GM21786 (cell line): ENCODE measurements at regions not wholly inside any gene's neighbourhood (a gene's known extent, or its start where the extent isn't known, plus 50 kb on each side); places are given as distances from the start of the nearest gene placed in this dataset.
"Not testable (repeated sequence)": the region's sequence is repeated elsewhere in the genome, so short reads cannot be mapped to it uniquely, and the experiment has no call there.

ENCODE experiments used
- ATAC-seq: cut with Tn5 transposase; IDR thresholded peaks from one replicate; pipeline ENCODE4 v1.9.1; 2021; ENCODE audit not compliant: unreplicated experiment

DNA sequence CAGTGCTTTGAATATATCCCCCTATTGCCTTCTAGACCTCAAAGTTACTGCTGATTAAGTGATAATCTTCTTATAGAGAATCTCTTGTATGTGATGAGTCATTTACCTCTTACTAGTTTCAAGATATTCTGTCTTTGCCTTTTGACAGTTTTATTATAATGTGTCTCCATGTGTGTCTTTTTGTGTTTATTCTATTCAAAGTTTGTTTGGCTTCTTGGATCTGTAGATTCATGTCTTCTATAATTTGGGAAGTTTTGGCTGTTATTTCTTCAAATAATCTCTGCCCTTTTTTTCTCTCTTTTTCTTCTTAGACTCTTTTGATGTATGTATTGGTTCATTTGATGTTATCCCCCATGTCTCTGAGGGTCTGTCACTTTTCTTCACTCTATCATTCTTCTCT, 915.7 kb upstream of the GRIA3 start:
- ATAC-seq, result no peak

DNA sequence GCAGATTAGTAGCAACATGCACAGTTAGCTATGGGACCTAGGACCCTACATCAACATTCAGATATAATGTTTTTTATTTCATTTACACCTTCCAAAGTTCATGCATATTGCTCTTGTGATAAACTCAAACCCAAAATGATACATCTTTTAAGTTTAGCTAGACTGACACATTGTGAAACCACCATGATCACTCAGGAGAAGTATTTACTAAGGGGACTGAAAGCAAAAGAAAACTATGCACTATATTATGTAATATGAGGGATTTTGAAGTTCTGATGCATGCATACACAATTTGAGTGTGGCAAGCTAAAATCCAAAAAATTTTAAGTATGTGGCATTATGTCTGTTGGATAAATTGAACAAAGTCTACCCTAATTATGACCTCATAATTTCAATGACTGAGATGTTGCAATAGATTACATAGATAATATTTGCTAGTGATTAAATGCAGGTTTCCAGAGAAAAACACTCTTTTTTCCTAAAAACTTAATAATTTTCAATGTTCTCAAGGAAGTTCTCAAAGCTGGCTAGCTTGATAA, 914.8 kb upstream of the GRIA3 start:
- ATAC-seq, result no peak

GRCh38 chrX:122270809-122271494, 913.1 kb upstream of the GRIA3 start:
- ATAC-seq, result no peak

DNA sequence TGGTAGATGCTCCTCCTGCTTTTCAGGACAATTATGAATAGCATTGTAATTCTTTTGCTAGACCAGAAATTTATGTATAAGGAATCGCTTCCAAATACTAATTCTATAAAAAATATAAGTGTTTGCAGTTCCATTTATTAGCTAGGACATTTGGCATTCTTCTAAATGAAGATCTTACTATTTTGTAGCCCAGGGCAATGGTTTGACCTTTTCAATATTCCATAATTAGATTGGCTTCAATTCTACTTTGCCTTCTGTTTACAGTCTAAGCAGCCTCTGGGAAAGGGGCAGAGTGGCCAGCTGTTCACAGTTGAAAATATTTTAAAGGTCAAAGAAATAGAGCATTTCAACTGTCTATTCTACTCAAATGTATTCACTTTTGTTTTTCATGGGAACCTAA, 912.1 kb upstream of the GRIA3 start:
- ATAC-seq, result no peak

DNA sequence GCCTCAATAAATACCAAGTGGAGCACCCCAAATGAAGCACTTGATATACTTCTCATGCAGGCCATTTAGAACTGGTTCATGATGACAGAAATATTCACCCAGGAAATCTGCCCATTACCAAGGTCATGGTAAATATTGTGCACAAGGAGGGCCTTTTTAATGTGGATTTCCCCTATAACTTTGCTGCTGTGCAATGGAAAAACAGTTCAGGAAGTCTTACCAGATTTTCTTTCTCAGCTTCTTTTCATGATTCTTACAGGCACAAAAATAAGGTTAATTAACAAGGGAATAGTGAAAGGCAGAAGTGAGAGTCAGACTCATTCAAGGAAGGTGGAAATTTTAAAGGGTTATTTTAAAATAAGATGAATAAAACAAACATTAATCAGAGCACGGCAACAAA, 904.3 kb upstream of the GRIA3 start:
- no peak for ATAC-seq

GRCh38 chrX:122299822-122300221, 884.3 kb upstream of the GRIA3 start:
- not testable (repeated sequence) for ATAC-seq

DNA sequence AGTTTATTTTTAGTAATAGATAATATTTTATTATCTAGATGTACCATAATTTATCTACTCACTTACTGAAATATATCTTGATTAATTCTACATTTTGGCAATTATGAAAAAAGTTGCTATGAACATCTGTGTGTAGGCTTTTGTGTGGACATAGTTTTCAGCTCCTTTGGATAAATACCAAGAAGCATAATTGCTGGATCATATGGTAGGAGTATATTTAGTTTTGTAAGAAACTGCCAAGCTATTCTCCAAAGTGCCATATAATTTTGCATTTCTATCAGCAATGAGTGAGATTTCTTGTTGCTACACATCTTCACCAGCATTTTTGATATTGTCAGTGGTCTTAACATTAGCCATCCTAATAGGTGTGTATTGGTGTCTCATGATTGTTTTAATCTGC, 882.6 kb upstream of the GRIA3 start:
- no peak for ATAC-seq

DNA sequence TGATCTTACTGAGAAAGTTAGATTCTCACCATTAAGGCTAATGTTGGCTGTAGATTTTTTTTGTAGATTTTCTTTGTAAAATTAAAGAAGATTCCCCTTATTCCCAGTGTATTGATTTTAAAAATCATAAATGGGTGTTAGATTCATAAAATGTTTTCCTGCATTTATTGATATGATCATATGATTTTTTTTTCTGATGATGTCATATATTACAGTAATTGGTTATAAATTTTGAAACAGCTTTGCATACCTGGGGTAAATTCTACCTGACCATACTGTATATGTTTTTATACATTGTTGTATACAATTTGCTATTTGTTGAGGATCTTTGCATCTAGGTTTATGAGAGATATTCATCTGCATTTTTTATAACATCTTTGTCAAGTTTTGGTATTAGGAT, 880.3 kb upstream of the GRIA3 start:
- ATAC-seq, result no peak

DNA sequence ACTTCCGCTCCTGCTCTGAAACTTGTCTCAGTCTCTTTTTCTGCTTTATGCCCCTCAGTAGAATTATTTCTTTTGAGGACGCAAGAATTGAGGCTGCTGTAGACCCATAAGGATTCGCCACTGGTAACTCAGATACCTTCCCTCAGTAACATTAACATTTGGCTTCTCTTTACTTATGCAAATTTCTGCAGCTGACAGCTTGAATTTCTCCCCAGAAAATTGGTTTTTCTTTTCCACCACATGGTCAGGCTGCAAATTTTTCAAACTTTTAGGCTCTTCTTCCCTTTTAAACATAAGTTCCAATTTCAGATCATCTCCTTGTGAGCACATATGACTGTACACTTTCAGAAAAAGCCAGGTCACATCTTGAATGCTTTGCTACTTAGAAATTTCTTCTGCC, 839.3 kb upstream of the GRIA3 start:
- ATAC-seq, result no peak

DNA sequence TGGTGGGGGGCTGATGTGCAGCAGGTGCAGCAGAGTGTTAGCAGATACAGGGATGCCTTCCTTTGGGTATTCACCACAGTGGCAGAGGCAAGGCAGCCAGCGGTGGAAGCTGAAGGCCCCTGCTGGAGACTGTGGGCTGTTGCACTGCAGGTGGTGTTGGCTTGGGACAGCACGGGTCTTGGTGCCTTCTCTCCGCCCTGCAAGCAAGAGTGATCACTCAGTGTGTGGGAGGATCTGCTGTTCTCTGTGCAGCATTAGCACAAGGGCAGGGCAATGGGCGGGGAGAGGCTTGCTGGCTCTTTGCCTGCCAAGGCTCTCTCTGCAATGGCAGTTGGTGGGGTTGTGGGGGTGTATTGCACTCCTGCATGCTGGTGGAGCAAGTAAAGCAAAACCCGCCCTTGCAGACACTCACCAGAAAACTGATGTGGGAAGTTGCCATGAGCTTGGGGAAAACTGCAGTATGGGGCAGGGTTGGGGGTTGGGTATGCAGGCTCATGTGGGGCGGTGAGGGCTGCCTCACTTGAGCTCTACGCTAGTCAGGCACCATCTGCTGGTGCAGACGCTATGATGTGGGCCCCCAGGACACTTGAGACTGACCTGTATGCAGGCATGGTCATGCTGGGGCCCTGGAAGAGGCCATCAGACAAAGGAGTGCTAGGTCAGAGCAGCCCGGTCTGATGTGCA, 820.8 kb upstream of the GRIA3 start:
- no peak for ATAC-seq

DNA sequence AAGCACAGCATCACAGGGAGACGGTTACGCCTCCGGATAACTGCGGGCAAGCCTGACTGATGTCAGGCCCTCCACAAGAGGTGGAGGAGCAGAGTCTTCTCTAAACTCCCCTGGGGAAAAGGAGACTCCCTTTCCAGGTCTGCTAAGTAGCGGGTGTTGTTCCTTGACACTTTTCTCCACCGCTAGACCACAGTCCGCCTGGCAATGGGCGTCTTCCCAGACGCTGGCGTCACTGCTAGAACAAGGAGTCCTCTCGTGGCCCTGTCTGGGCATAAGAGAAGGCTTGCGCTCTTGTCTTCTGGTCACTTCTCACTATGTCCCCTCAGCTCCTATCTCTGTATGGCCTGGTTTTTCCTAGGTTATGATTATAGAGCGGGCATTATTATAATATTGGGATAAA, 808.5 kb upstream of the GRIA3 start:
- not testable (repeated sequence) for ATAC-seq

GRCh38 chrX:122389005-122389404, 795.1 kb upstream of the GRIA3 start:
- ATAC-seq, result no peak

DNA sequence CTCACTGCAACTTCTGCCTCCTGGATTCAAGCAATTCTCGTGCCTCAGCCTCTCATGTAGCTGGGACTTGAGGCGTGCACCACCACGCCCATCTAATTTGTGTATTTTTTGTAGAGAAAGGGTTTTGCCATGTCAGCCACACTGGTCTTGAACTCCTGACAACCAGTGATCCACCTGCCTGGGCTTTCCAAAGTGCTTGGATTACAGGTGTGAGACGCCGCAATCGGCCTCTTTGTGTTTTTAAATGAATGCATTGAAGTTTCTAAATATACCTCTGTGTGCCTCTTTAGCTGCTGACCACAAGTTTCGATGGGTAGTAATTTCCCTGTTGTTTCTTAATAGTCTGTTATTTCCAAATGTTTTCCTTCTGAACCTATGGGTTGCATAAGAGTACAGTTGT, 765.3 kb upstream of the GRIA3 start:
- ATAC-seq, result no peak

- no peak for ATAC-seq
Measured at GRCh38 chrX:122421434-122422121, 762.5 kb upstream of the GRIA3 start.

DNA sequence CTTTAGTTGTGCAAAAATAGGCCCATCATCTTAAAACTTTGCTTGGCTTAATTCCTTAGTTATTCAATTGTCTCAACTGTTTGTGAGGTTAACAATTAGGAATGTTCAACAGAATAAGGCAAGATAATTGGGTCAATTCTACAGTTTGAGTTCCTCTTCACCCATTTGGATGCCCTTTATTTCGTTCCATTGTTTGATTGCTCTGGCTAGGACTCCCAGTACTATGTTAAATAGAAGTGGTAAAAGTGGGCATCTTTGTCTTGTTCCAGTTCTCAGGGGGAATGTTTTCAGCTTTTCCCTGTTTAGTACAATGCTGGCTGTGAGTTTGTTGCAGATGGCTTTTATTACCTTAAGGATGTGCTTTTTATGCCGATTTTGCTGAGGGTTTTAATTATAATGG, 761.5 kb upstream of the GRIA3 start:
- no peak for ATAC-seq

DNA sequence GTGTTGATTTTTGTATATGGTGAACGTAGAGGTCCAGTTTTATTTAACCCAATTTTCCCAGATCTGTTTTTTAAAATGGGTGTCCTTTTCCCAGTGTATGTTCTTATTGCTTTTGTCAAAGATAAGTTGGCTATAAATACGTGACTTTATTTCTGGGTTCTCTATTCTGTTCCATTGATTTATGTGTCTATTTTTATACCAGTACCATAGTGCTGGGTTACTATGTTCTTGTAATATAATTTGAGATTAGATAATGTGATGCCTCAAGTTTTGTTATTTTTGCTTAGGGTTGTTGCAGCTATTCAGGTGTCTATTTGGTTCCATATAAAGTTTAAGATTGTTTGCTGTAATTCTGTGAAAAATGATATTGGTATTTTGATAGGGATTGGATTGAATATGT, 749.1 kb upstream of the GRIA3 start:
- no peak for ATAC-seq

GRCh38 chrX:122439831-122440230, 744.2 kb upstream of the GRIA3 start:
- no peak for ATAC-seq

- no peak for ATAC-seq
Measured at GRCh38 chrX:122440832-122441231, 743.2 kb upstream of the GRIA3 start.

DNA sequence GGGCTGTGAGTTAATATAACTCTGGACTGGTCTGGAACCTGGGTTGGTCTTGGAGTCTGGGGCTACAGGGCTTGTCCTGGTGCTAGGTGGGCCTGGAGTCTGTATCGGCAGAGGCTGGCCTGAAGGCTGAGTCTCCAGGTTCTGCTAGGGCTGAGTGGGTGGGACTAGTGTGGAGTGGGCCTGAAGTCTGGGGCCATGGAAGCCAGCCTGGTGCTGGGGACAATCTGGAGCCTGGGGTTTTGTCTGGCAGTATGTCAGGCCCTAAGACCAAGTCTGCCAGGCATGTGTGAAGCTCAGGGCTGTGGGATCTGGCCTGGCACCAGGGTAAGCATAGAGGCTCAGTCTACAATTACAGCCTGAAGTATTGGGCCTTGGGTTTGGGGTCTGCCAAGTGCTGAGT, 742.6 kb upstream of the GRIA3 start:
- no peak for ATAC-seq

DNA sequence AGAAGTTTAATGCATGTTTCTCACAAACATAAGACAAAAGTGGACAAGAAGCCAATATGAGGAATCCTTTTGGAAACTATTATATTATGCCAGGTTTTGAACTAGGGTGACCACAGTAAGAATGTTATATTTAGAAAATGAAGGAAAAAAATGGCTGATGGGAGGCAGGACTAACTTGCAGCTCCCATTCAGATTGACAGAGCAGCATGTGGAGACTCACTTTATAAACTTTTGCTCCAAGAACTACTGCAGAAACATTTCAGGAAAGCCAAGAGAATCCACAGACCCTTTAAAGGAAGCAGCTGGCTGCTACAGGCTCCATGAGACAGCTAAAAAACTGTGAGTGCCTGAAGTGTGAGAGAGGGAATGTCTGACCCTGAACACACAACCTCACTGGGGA, 738.6 kb upstream of the GRIA3 start:
- no peak for ATAC-seq

- ATAC-seq, result no peak
Measured at GRCh38 chrX:122464341-122464740, 719.7 kb upstream of the GRIA3 start.

GRCh38 chrX:122475306-122475705, 708.8 kb upstream of the GRIA3 start:
- ATAC-seq, result no peak
